IMR-90 (cell line): ENCODE measurements at regions not wholly inside any gene's neighbourhood (a gene's known extent, or its start where the extent isn't known, plus 50 kb on each side); places are given as distances from the start of the nearest gene placed in this dataset.
A peak's percentile ranks its signal among the peaks of the same experiment; 100 is the strongest.

Source experiments
- ATAC-seq: fragments of 200-7000 bp; cut with Tn5 transposase; 2 replicates; pipeline ENCODE4 v1.9.1; 2020; ENCODE audit warnings: low read depth, mild to moderate bottlenecking, moderate library complexity
- BruUV-seq: library from RNA; stranded (reverse); fragments of 400-500 nt; replicated peaks from 2 replicates; lab custom pipeline; 2021; lab: Mats Ljungman, UMichigan
- CTCF ChIA-PET: fragments of 300-600 bp; formaldehyde crosslinking; extraction: SDS; loops from one replicate; lab custom pipeline; 2021; ENCODE audit warnings: antibody characterized with exemption; lab: Yijun Ruan, JAX
- POLR2A ChIA-PET: fragments of 300-600 bp; sonication (Branson Sonifier 250); formaldehyde crosslinking; loops from one replicate; lab custom pipeline; 2022; ENCODE audit warnings: antibody characterized with exemption; ENCODE audit not compliant: unreplicated experiment; lab: Charles Lee
- DNase-seq: peaks from one replicate; pipeline ENCODE4 v3.0.0; 2013
- H2AFZ ChIP-seq: replicated peaks from 2 replicates; pipeline ENCODE3; 2013; ENCODE audit warnings: low read length, mild to moderate bottlenecking; ENCODE audit not compliant: poor library complexity
- H2AK5ac ChIP-seq: 2 replicates; pipeline ENCODE4 v1.6.1; 2013; ENCODE audit warnings: low read depth, low read length, inconsistent platforms
- H2AK9ac ChIP-seq: replicated peaks from 2 replicates; pipeline ENCODE3; 2013; ENCODE audit warnings: mild to moderate bottlenecking, low read depth, low read length, moderate library complexity; ENCODE audit not compliant: poor library complexity
- H2BK120ac ChIP-seq: 2 replicates; pipeline ENCODE4 v1.6.1; 2013; ENCODE audit warnings: low read depth, low read length, inconsistent platforms
- H2BK15ac ChIP-seq: 3 replicates; pipeline ENCODE4 v1.6.1; 2013; ENCODE audit warnings: low read depth, low read length, inconsistent platforms
- H2BK20ac ChIP-seq: 2 replicates; pipeline ENCODE4 v1.6.1; 2013; ENCODE audit warnings: low read depth, mild to moderate bottlenecking, inconsistent platforms, low read length, moderate library complexity
- H2BK5ac ChIP-seq: 2 replicates; pipeline ENCODE4 v1.6.1; 2013; ENCODE audit warnings: mild to moderate bottlenecking, low read depth, low read length, inconsistent platforms; ENCODE audit not compliant: poor library complexity, severe bottlenecking
- H3K14ac ChIP-seq: replicated peaks from 2 replicates; pipeline ENCODE4 v1.6.1; 2013; ENCODE audit warnings: low read depth, low read length, inconsistent platforms
- H3K18ac ChIP-seq: 2 replicates; pipeline ENCODE4 v1.6.1; 2013; ENCODE audit warnings: low read depth, low read length, control low read depth
- H3K23ac ChIP-seq: 2 replicates; pipeline ENCODE4 v1.6.1; 2013; ENCODE audit warnings: low read depth, low read length, inconsistent platforms
- H3K27ac ChIP-seq: 2 replicates; pipeline ENCODE4 v1.5.1; 2013; ENCODE audit warnings: mild to moderate bottlenecking, control low read depth, low read length; ENCODE audit not compliant: insufficient read depth
- H3K27me3 ChIP-seq: 2 replicates; pipeline ENCODE4 v1.6.1; 2013; ENCODE audit warnings: low read length; ENCODE audit not compliant: control insufficient read depth, insufficient read depth
- H3K36me3 ChIP-seq: 2 replicates; pipeline ENCODE4 v1.6.1; 2013; ENCODE audit warnings: low read length, mixed read lengths; ENCODE audit not compliant: control insufficient read depth, insufficient read depth
- H3K4ac ChIP-seq: 2 replicates; pipeline ENCODE4 v1.6.1; 2013; ENCODE audit warnings: low read depth, low read length, inconsistent platforms
- H3K4me1 ChIP-seq: 2 replicates; pipeline ENCODE4 v1.6.1; 2013; ENCODE audit warnings: low read length, mixed read lengths; ENCODE audit not compliant: control insufficient read depth, insufficient read depth
- H3K4me2 ChIP-seq: 2 replicates; pipeline ENCODE4 v1.6.1; 2013; ENCODE audit warnings: low read depth, mild to moderate bottlenecking, control low read depth, low read length, moderate library complexity
- H3K4me3 ChIP-seq: 2 replicates; pipeline ENCODE4 v1.5.1; 2013; ENCODE audit warnings: low read depth, mild to moderate bottlenecking, control low read depth, low read length, moderate library complexity; ENCODE audit not compliant: insufficient read depth
- H3K56ac ChIP-seq: 2 replicates; pipeline ENCODE4 v1.6.1; 2013; ENCODE audit warnings: low read length, inconsistent platforms; ENCODE audit not compliant: insufficient read depth; ENCODE audit errors: extremely low read depth
- H3K79me1 ChIP-seq, 2 experiments: 2 replicates each; pipeline ENCODE4 v1.6.1; 2013; ENCODE audit warnings: low read length in 2 of 2, inconsistent platforms in 1 of 2, low read depth in 1 of 2
- H3K9ac ChIP-seq: 2 replicates; pipeline ENCODE4 v1.6.1; 2013; ENCODE audit warnings: low read depth, low read length, control low read depth
- H3K9me1 ChIP-seq: 2 replicates; pipeline ENCODE4 v1.6.1; 2013; ENCODE audit warnings: low read length, inconsistent platforms; ENCODE audit not compliant: insufficient read depth
- H3K9me3 ChIP-seq: 2 replicates; pipeline ENCODE4 v1.6.1; 2013; ENCODE audit warnings: low read length; ENCODE audit not compliant: control insufficient read depth, insufficient read depth
- H4K20me1 ChIP-seq: 2 replicates; pipeline ENCODE4 v1.6.1; 2013; ENCODE audit warnings: low read length, inconsistent platforms; ENCODE audit not compliant: insufficient read depth
- H4K5ac ChIP-seq: 2 replicates; pipeline ENCODE4 v1.6.1; 2013; ENCODE audit warnings: mild to moderate bottlenecking, low read depth, low read length, control low read depth
- H4K8ac ChIP-seq, 2 experiments: 2 replicates each; pipeline ENCODE4 v1.6.1; 2013; ENCODE audit warnings: low read depth in 2 of 2, low read length in 2 of 2, control low read depth in 1 of 2, inconsistent platforms in 1 of 2
- H4K91ac ChIP-seq: 2 replicates; pipeline ENCODE4 v1.6.1; 2013; ENCODE audit warnings: low read depth, low read length, inconsistent platforms; ENCODE audit not compliant: insufficient read depth
- BHLHE40 ChIP-seq: fragments of 150-350 bp; IDR thresholded peaks from 2 replicates; pipeline ENCODE4 v1.6.1; 2016; ENCODE audit warnings: mild to moderate bottlenecking, low read depth, low read length
- CEBPB ChIP-seq: IDR thresholded peaks from 2 replicates; pipeline ENCODE4 v1.6.1; 2012; ENCODE audit warnings: low read depth, low read length, improper control_type of control experiment
- CHD1 ChIP-seq: IDR thresholded peaks from 2 replicates; pipeline ENCODE4 v1.6.1; 2012; ENCODE audit warnings: low read depth, low read length, improper control_type of control experiment
- FOS ChIP-seq: fragments of 150-350 bp; IDR thresholded peaks from 2 replicates; pipeline ENCODE4 v1.6.1; 2016; ENCODE audit warnings: low read depth, low read length
- MAFK ChIP-seq: IDR thresholded peaks from 2 replicates; pipeline ENCODE4 v1.6.1; 2012; ENCODE audit warnings: low read depth, low read length, improper control_type of control experiment
- MAZ ChIP-seq: IDR thresholded peaks from 2 replicates; pipeline ENCODE4 v1.6.1; 2012; ENCODE audit warnings: low read depth, mild to moderate bottlenecking, low read length, improper control_type of control experiment, moderate library complexity, borderline replicate concordance
- POLR2A ChIP-seq: IDR thresholded peaks from 2 replicates; pipeline ENCODE4 v1.6.1; 2012; ENCODE audit warnings: mild to moderate bottlenecking, low read depth, low read length
- RCOR1 ChIP-seq: IDR thresholded peaks from 2 replicates; pipeline ENCODE4 v1.6.1; 2012; ENCODE audit warnings: mild to moderate bottlenecking, low read length, improper control_type of control experiment; ENCODE audit not compliant: insufficient replicate concordance
- RFX5 ChIP-seq: IDR thresholded peaks from 2 replicates; pipeline ENCODE4 v1.8.0; 2012; ENCODE audit warnings: low read depth, mild to moderate bottlenecking, low read length, moderate library complexity
- SMC3 ChIP-seq: fragments of 150-350 bp; IDR thresholded peaks from 2 replicates; pipeline ENCODE4 v1.6.1; 2016; ENCODE audit warnings: low read depth, mild to moderate bottlenecking, antibody characterized with exemption, low read length, moderate library complexity
- WGBS, 2 experiments: methylation state at CpG; one replicate each; pipeline versions ENCODE4 v1.1.5 to v1.1.7; 2013; ENCODE audit warnings: missing lambda C conversion rate in 2 of 2; ENCODE audit not compliant: insufficient read length in 1 of 2; ENCODE audit errors: extremely low coverage in 2 of 2; 5-methylcytosine and 5-hydroxymethylcytosine counted together
- dilution Hi-C: fragments of 300-500 bp; cut with HindIII; formaldehyde crosslinking; loops from one replicate; pipeline ENCODE4 v1.14.3; 2018; ENCODE audit warnings: low sequenced_read_pairs; ENCODE audit not compliant: unreplicated experiment
- in situ Hi-C: fragments of 300-500 bp; cut with MboI; formaldehyde crosslinking; loops from 3 replicates; pipeline ENCODE4 v1.14.3; 2019; ENCODE audit warnings: low sequenced_read_pairs, inconsistent platforms, mixed read lengths
- intact Hi-C: fragments of 100-400 bp; cut with micrococcal nuclease; formaldehyde crosslinking; loops from 2 replicates; pipeline ENCODE4 v1.10.0; 2022

DNA sequence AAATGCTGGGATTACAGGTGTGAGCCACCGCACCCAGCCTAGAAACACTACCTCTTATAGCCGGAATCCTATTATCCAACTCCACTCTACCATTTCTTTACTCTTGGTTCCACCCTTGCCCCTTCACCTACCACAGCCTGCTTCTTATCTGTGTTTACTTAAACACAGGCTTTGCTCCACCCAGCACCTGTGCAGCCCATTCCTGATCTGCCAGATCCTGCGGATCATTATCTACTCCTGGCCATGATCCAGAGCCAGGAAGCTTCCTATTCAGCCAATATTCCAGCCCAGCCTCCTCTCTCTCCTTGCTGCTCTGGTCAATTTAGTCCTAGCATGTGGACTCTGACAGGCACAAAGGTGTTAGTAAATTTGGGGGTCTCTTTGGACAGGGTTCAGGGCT is 98.8 kb upstream of the MED13 start (continued):
- no peak for TF ChIP-seq FOS
- no peak for TF ChIP-seq SMC3
- no peak for TF ChIP-seq CHD1
- TF ChIP-seq BHLHE40: no peak

DNA sequence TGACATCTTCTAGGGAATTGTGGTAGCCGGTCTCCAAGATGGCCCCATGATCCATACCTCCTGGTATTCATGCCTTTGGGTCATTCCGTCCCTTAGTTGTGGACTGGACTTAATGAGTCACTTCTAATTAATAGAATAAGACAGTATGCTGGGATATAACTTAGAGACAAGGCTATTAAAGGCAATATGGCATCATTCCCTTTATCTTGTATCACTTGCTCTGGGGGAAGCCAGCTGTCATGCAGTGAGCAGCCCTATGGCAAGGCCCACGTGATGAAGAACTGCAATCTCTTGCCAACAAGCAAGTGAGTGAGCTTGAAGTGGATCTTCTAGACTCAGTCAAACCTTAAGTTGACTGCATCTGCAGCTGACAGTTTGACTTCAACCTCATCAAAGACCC is 97.8 kb upstream of the MED13 start:
- Histone ChIP-seq H2AK5ac (no peak overlapping the region), H4K8ac (no peak overlapping the region), H2BK15ac (no peak overlapping the region), H4K5ac (no peak overlapping the region), H4K91ac (no peak overlapping the region), H2BK20ac (no peak overlapping the region), H3K4me2 (no peak overlapping the region), H2BK5ac (no peak overlapping the region), H3K9me1 (no peaks in the 10 kb centered on the region), H2AK9ac (peak overlapping the region; percentile 23), H3K27ac (no peak overlapping the region), H3K23ac (no peak overlapping the region), H3K9me3 (no peaks in the 10 kb centered on the region), H3K27me3 (no peaks in the 10 kb centered on the region; the same call in 1 of the 2 replicates), H3K4me3 (no peak overlapping the region), H3K14ac (no peak overlapping the region), H3K36me3 (no peaks in the 10 kb centered on the region), H2AFZ (no peak overlapping the region), H3K9ac (no peak overlapping the region), H3K4ac (no peak overlapping the region), H4K20me1 (no peaks in the 10 kb centered on the region), H2BK120ac (no peak overlapping the region), H3K18ac (no peak overlapping the region), H3K56ac (no peak overlapping the region), H3K4me1 (no peaks in the 10 kb centered on the region), H3K79me1 (no peaks in the 10 kb centered on the region)
- CTCF ChIA-PET: no interaction called here
- no peak for DNase-seq
- TF ChIP-seq RCOR1 (no peak), RFX5 (no peak), CEBPB (no peak), MAFK (no peak), SMC3 (no peak), POLR2A (no peak), MAZ (no peak)
- no TSS peak for BruUV-seq
- dilution Hi-C loops: no loop called here
- no peak for ATAC-seq
- intact Hi-C loops: no loop called here
- POLR2A ChIA-PET: no interaction called here
- 29% methylated on average over 1 of the region's 3 CpGs; no CpG with 5 or more reads in 1 of the 2 experiments for WGBS, 2 experiments
- in situ Hi-C loops: no loop called here
